Spleen (tissue), 11 donors: ENCODE measurements at regions not wholly inside any gene's neighbourhood (a gene's known extent, or its start where the extent isn't known, plus 50 kb on each side); places are given as distances from the start of the nearest gene placed in this dataset.
A peak's percentile ranks its signal among the peaks of the same experiment; 100 is the strongest.

ENCODE experiments used
- DNase-seq: peaks from one replicate; pipeline ENCODE4 v3.0.0-alpha.2; 2020
- H3K27ac ChIP-seq, 8 donors: fragments of 200-600 bp; sonication (generic) in 7 of 8; 1 replicate in 4 of 8; 2 replicates in 4 of 8; pipeline versions ENCODE4 v1.5.0 to v1.8.0; 2016 to 2021; ENCODE audit warnings: inconsistent platforms in 4 of 8, mild to moderate bottlenecking in 4 of 8, moderate library complexity in 1 of 8
- H3K27me3 ChIP-seq, 7 donors: fragments of 200-600 bp; sonication (generic) in 6 of 7; replicated peaks in 1 of 7; 1 replicate in 4 of 7; 2 replicates in 3 of 7; pipeline versions ENCODE4 v1.5.0 to v1.8.0; 2016 to 2021; ENCODE audit warnings: inconsistent platforms in 3 of 7, mild to moderate bottlenecking in 1 of 7
- H3K36me3 ChIP-seq, 6 donors: fragments of 200-600 bp; sonication (generic) in 5 of 6; 1 replicate in 4 of 6; 2 replicates in 2 of 6; pipeline versions ENCODE4 v1.5.0 to v1.8.0; 2016 to 2021; ENCODE audit warnings: inconsistent platforms in 2 of 6
- H3K4me1 ChIP-seq, 6 donors: fragments of 200-600 bp; sonication (generic) in 5 of 6; 1 replicate in 3 of 6; 2 replicates in 3 of 6; pipeline versions ENCODE4 v1.5.0 to v1.8.0; 2016 to 2021; ENCODE audit warnings: inconsistent platforms in 3 of 6
- H3K4me3 ChIP-seq, 8 donors: fragments of 200-600 bp; sonication (generic) in 7 of 8; 1 replicate in 4 of 8; 2 replicates in 4 of 8; pipeline versions ENCODE4 v1.5.0 to v1.8.0; 2016 to 2021; ENCODE audit warnings: inconsistent platforms in 4 of 8, mild to moderate bottlenecking in 4 of 8, moderate library complexity in 2 of 8
- H3K9me3 ChIP-seq, 8 donors: fragments of 200-600 bp; sonication (generic) in 7 of 8; 1 replicate in 4 of 8; 2 replicates in 4 of 8; pipeline versions ENCODE4 v1.5.0 to v1.8.0; 2016 to 2021; ENCODE audit warnings: inconsistent platforms in 4 of 8
- CTCF ChIP-seq, 11 experiments: fragments of 200-600 bp in 7 of 11; fragments of 450-650 bp in 4 of 11; sonication (generic) in 4 of 11; IDR thresholded peaks in 8 of 11; conservative IDR thresholded peaks in 3 of 11; 1 replicate in 7 of 11; 2 replicates in 4 of 11; pipeline versions ENCODE4 v1.4.0 to v1.8.0; 2016 to 2021; ENCODE audit warnings: antibody characterized with exemption in 11 of 11, inconsistent platforms in 4 of 11, mild to moderate bottlenecking in 1 of 11
- POLR2A ChIP-seq, 3 donors: fragments of 450-650 bp; IDR thresholded peaks; one replicate each; pipeline ENCODE4 v1.5.1; 2017; ENCODE audit warnings: antibody characterized with exemption in 3 of 3, mild to moderate bottlenecking in 1 of 3
- POLR2AphosphoS5 ChIP-seq, 3 donors: sonication (generic); formaldehyde crosslinking; IDR thresholded peaks; one replicate each; pipeline ENCODE4 v1.5.1; 2017; ENCODE audit warnings: antibody characterized with exemption in 3 of 3
- WGBS, 5 donors: extraction: QIAGEN DNeasy Blood & Tissue Kit in 3 of 5; methylation state at CpG; one replicate each; pipeline versions ENCODE4 v1.1.5 to v1.1.7; 2013 to 2018; 5-methylcytosine and 5-hydroxymethylcytosine counted together
- intact Hi-C: fragments of 100-400 bp; cut with DNase I; formaldehyde crosslinking; loops from one replicate; pipeline ENCODE4 v1.15.0; 2023; ENCODE audit warnings: low total_unique reads
- donor health status: healthy with polysubstance abuse.
- donor health status: DM: no; HTN: no; CAD: no; lungs with moderate emphysema.
- donor health status: DM: no; HTN: no; CAD: no.
- donor health status: Bipolar disorder and iron deficiency.
- donor health status: healthy.
- donor health status: DM: no; HTN: no; CAD: no.
- donor health status: DM: yes; HTN: yes; CAD: no.

DNA sequence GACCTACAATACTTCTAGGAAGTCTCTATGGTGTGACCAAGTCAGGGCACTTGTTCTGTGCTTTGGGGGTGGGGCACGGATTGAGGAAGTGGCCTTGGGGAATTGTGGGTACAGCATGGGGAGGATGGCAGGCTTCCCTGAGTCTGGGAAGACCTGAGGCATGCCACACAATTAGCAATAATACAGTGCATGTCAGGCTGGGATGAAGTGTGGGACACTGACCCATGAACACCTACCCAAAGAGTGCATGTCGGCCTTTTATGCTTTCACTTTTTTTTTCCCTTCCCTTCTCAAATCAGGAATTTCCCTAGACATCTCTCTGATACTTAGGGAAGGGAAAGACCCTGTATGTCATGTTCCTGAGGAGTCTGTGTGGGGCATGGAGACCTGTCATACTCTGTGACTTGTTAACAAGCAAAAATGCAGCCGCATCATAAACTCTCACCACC lies 146.4 kb downstream of the PALM2AKAP2 start:
- intact Hi-C loops: no loop called here
- Histone ChIP-seq H3K36me3 (no peaks in the 10 kb centered on the region), H3K27ac (peak overlapping the region in 5 of 8 donors; percentile 2 to 47 (median 42)), H3K4me1 (peaks cover 0 to 21% (median 10%) of the 10 kb centered on the region in 6 donors), H3K27me3 (no peaks in the 10 kb centered on the region), H3K4me3 (peak overlapping the region in 1 of 8 donors; percentile 31), H3K9me3 (no peaks in the 10 kb centered on the region)
- no peak for DNase-seq
- 44 to 59% (median 51%) methylated on average over 3 of the region's 3 CpGs for WGBS, 5 donors
- no peak for TF ChIP-seq POLR2A (IDR thresholded peaks at IDR 0.05)
- no peak for TF ChIP-seq CTCF (IDR thresholded peaks at IDR 0.05 in 8 of 11, conservative IDR thresholded peaks at IDR 0.05 in 3 of 11)
- no peak for TF ChIP-seq POLR2AphosphoS5 (IDR thresholded peaks at IDR 0.05)

DNA sequence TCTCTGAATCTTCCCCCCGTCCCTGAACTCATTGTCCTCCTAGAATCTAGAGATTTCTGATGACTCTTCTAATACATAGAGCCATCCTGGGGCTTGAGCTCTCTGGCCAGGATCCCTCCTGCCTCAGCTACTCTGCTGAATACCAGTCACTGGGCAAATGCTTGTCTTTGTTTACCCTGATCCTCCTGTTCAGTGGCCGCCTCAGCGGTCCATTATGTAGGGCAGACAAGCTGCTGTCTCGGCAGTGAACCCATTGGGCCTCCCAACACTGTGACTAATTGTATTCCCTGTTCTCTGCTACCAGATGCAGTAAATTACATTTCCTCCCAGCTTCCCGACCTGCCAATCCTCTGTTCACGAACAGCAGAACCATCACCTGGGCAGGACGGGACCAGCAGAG lies 151.6 kb downstream of the PALM2AKAP2 start:
- DNase-seq: no peak
- no peaks in the 10 kb centered on the region for H3K27me3 ChIP-seq
- 88 to 94% (median 91%) methylated on average over 7 of the region's 7 CpGs for WGBS, 5 donors
- no peak for TF ChIP-seq CTCF (IDR thresholded peaks at IDR 0.05 in 8 of 11, conservative IDR thresholded peaks at IDR 0.05 in 3 of 11)
- TF ChIP-seq POLR2A (IDR thresholded peaks at IDR 0.05): no peak
- no peak for TF ChIP-seq POLR2AphosphoS5 (IDR thresholded peaks at IDR 0.05)
- intact Hi-C loops: no loop called here
- no peaks in the 10 kb centered on the region for H3K36me3 ChIP-seq
- H3K4me1 ChIP-seq: peaks cover 0 to 4% (median 2%) of the 10 kb centered on the region in 6 donors
- no peak overlapping the region for H3K27ac ChIP-seq
- H3K4me3 ChIP-seq: no peak overlapping the region
- no peaks in the 10 kb centered on the region for H3K9me3 ChIP-seq

DNA sequence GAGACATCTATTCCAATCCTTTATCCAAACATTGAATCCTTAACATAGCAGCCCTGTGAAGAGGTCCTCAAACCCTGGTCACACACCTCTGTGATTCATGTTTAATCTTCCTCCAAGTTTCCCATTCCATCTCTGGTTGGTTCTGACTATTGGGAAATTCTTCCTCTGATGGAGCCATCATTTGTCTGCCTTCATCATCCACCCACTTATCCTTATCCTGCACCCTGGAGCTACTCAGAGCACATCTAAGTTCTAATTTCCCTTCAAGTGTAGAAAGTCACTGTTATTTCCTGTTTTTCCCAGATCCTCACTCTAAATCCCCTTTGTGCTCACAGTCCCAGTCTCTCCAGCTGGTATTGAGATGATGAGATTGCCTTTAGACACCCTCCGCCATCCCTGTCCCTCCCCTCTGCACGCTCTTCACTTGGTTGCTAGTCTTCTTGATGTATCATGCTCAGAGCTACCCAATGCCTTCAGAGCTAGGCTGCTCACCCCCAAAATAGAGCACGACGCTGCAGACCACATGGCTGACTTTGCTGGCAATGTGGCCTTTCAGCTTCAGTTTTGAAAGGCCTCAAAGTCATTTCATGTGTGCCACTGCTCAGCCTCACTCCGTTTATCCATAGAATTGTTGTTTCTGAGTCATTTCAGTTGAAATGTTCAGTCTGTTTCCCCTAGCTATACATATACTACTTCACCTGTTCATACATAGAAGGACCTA lies 154.3 kb downstream of the PALM2AKAP2 start:
- 79 to 94% (median 83%) methylated on average over 5 of the region's 5 CpGs for WGBS, 5 donors
- no peak for TF ChIP-seq POLR2A (IDR thresholded peaks at IDR 0.05)
- no peak for TF ChIP-seq CTCF (IDR thresholded peaks at IDR 0.05 in 8 of 11, conservative IDR thresholded peaks at IDR 0.05 in 3 of 11)
- no peak for TF ChIP-seq POLR2AphosphoS5 (IDR thresholded peaks at IDR 0.05)

DNA sequence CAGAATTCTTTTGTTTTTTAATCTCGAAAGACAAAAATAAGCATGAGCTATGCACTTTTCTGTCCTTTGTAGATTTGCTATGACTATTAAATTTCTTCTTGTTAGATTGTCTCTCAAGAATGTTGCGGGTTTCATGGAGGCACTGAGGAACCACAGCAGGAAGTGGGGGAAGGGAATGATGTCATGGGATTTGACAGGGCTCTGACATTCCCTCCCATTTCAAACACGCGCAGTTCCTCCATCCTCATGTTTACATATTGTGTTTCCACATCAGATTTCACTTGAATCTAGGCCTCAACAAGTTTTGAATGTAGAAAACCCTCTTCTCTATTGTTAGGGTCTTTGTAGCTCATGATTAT lies 154.8 kb downstream of the PALM2AKAP2 start:
- no peaks in the 10 kb centered on the region for H3K27me3 ChIP-seq
- WGBS, 5 donors: 78 to 80% (median 80%) methylated on average over 4 of the region's 4 CpGs
- intact Hi-C loops: no loop called here
- H3K4me3 ChIP-seq: no peak overlapping the region
- no peak for DNase-seq
- peaks cover 0 to 4% (median 0%) of the 10 kb centered on the region in 6 donors for H3K4me1 ChIP-seq
- H3K9me3 ChIP-seq: no peaks in the 10 kb centered on the region
- H3K27ac ChIP-seq: no peak overlapping the region
- no peaks in the 10 kb centered on the region for H3K36me3 ChIP-seq
- no peak for TF ChIP-seq POLR2AphosphoS5 (IDR thresholded peaks at IDR 0.05)
- no peak for TF ChIP-seq POLR2A (IDR thresholded peaks at IDR 0.05)
- no peak for TF ChIP-seq CTCF (IDR thresholded peaks at IDR 0.05 in 8 of 11, conservative IDR thresholded peaks at IDR 0.05 in 3 of 11)

More for the DNA sequence above, 154.3 kb downstream of the PALM2AKAP2 start:
- H3K27ac ChIP-seq: no peak overlapping the region
- no peaks in the 10 kb centered on the region for H3K9me3 ChIP-seq
- no peaks in the 10 kb centered on the region for H3K27me3 ChIP-seq
- no peak overlapping the region for H3K4me3 ChIP-seq
- H3K4me1 ChIP-seq: peaks cover 0 to 4% (median 0%) of the 10 kb centered on the region in 6 donors
- no peak for DNase-seq
- no peaks in the 10 kb centered on the region for H3K36me3 ChIP-seq
- intact Hi-C loops: no loop called here
